Fibroblast of lung (primary cell): ENCODE measurements at regions not wholly inside any gene's neighbourhood (a gene's known extent, or its start where the extent isn't known, plus 50 kb on each side); places are given as distances from the start of the nearest gene placed in this dataset.

Experiments
- DNase-seq, 2 donors: peaks; one replicate each; pipeline versions ENCODE4 v3.0.0 to v3.0.0-alpha.2; 2010; ENCODE audit warnings: low read depth in 2 of 2
- H2AFZ ChIP-seq: 2 replicates; pipeline ENCODE4 v1.5.1; 2012; ENCODE audit warnings: low read length, control low read depth, inconsistent platforms
- H3K27ac ChIP-seq: 2 replicates; pipeline ENCODE4 v1.5.1; 2011; ENCODE audit warnings: low read length, control low read depth; ENCODE audit not compliant: insufficient read depth
- H3K27me3 ChIP-seq: 2 replicates; pipeline ENCODE4 v1.5.1; 2011; ENCODE audit warnings: mild to moderate bottlenecking, low read length; ENCODE audit not compliant: control insufficient read depth, insufficient read depth
- H3K36me3 ChIP-seq: 2 replicates; pipeline ENCODE4 v1.5.1; 2011; ENCODE audit warnings: low read length; ENCODE audit not compliant: control insufficient read depth, insufficient read depth
- H3K4me1 ChIP-seq: 2 replicates; pipeline ENCODE4 v1.5.1; 2011; ENCODE audit warnings: low read length; ENCODE audit not compliant: control insufficient read depth, insufficient read depth; ENCODE audit errors: extremely low read depth
- H3K4me2 ChIP-seq: 2 replicates; pipeline ENCODE4 v1.5.1; 2011; ENCODE audit warnings: low read length, control low read depth; ENCODE audit not compliant: insufficient read depth; ENCODE audit errors: extremely low read depth
- H3K4me3 ChIP-seq, 4 experiments: fragments of 200-600 bp in 1 of 4; sonication (generic) in 1 of 4; replicated peaks in 1 of 4; 2 replicates each; pipeline ENCODE4 v1.5.1; 2011 to 2016; ENCODE audit warnings: low read length in 4 of 4, low read depth in 3 of 4, mild to moderate bottlenecking in 3 of 4, control low read depth in 2 of 4, inconsistent platforms in 1 of 4, mixed read lengths in 1 of 4; ENCODE audit not compliant: insufficient read depth in 1 of 4; ENCODE audit errors: control extremely low read depth in 1 of 4
- H3K79me2 ChIP-seq: 2 replicates; pipeline ENCODE4 v1.5.1; 2012; ENCODE audit warnings: mild to moderate bottlenecking, low read length, inconsistent platforms; ENCODE audit not compliant: control insufficient read depth, insufficient read depth
- H3K9ac ChIP-seq: 2 replicates; pipeline ENCODE4 v1.5.1; 2011; ENCODE audit warnings: mild to moderate bottlenecking, low read length, control low read depth; ENCODE audit not compliant: insufficient read depth
- H3K9me3 ChIP-seq: 2 replicates; pipeline ENCODE4 v1.5.1; 2012; ENCODE audit warnings: low read depth, low read length; ENCODE audit not compliant: control insufficient read depth, insufficient read depth
- H4K20me1 ChIP-seq: 2 replicates; pipeline ENCODE4 v1.5.1; 2011; ENCODE audit warnings: low read length; ENCODE audit not compliant: control insufficient read depth, insufficient read depth; ENCODE audit errors: extremely low read depth
- CTCF ChIP-seq, 2 donors: IDR thresholded peaks in 1 of 2; conservative IDR thresholded peaks in 1 of 2; 1 replicate in 1 of 2; 2 replicates in 1 of 2; pipeline ENCODE4 v1.5.1; 2011 to 2012; ENCODE audit warnings: low read length in 2 of 2, control low read depth in 1 of 2, inconsistent platforms in 1 of 2, low read depth in 1 of 2, mild to moderate bottlenecking in 1 of 2
- EZH2 ChIP-seq: IDR thresholded peaks from 2 replicates; pipeline ENCODE4 v1.5.1; 2012; ENCODE audit warnings: low read length, control low read depth, mild to moderate bottlenecking; ENCODE audit errors: missing control alignments

- Histone ChIP-seq H3K79me2 (no peaks in the 10 kb centered on the region), H4K20me1 (no peaks in the 10 kb centered on the region), H3K4me2 (no peak overlapping the region), H3K4me3 (no peak overlapping the region), H3K27ac (no peak overlapping the region), H3K36me3 (no peaks in the 10 kb centered on the region), H3K9ac (no peak overlapping the region), H2AFZ (no peak overlapping the region), H3K4me1 (no peaks in the 10 kb centered on the region), H3K27me3 (no peaks in the 10 kb centered on the region), H3K9me3 (no peaks in the 10 kb centered on the region)
- TF ChIP-seq EZH2 (no peak), CTCF (conservative IDR thresholded peaks at IDR 0.05 in 1 of 2, IDR thresholded peaks at IDR 0.05 in 1 of 2; ENCODE audit: low read depth in 1 of 2, low read length in 2 of 2) (no peak)
- no peak for DNase-seq
Measured at GRCh38 chr12:33251548-33251947, 188.1 kb downstream of the SYT10 start.

GRCh38 chr12:33248364-33248763, 191.3 kb downstream of the SYT10 start:
- no peak overlapping the region for H3K4me3 ChIP-seq
- no peak for DNase-seq
- TF ChIP-seq CTCF (conservative IDR thresholded peaks at IDR 0.05 in 1 of 2, IDR thresholded peaks at IDR 0.05 in 1 of 2; ENCODE audit: low read depth in 1 of 2, low read length in 2 of 2) (no peak), EZH2 (no peak)

DNA sequence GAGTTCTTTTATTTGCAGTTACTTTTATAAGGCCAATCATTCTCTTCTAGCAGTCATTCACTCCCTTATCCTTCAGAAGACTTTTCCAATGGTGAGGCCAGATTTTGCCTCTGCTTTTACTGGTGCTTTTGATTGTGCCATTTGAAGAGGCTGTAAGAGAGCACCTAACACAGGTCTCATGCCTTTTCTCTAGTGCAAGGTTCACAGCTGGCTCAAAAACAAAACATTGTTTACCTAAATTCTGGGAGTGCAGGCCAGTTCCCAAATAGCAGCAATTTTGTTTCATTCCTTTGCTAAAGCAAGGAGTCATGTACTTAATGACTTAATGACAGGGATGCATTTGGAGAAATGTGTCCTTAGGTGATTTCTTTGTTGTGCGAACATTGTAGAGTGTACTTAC, 192.0 kb downstream of the SYT10 start:
- Histone ChIP-seq H3K9me3 (no peaks in the 10 kb centered on the region), H4K20me1 (no peaks in the 10 kb centered on the region), H3K27ac (no peak overlapping the region), H3K4me2 (no peak overlapping the region), H3K4me1 (no peaks in the 10 kb centered on the region), H2AFZ (no peak overlapping the region), H3K79me2 (no peaks in the 10 kb centered on the region), H3K36me3 (no peaks in the 10 kb centered on the region), H3K9ac (no peak overlapping the region), H3K4me3 (no peak overlapping the region), H3K27me3 (no peaks in the 10 kb centered on the region)
- TF ChIP-seq CTCF (conservative IDR thresholded peaks at IDR 0.05 in 1 of 2, IDR thresholded peaks at IDR 0.05 in 1 of 2; ENCODE audit: low read depth in 1 of 2, low read length in 2 of 2) = no peak
- no peak for TF ChIP-seq EZH2
- DNase-seq = no peak

More at GRCh38 chr12:33248364-33248763, 191.3 kb downstream of the SYT10 start:
- Histone ChIP-seq H3K9me3 (no peaks in the 10 kb centered on the region), H3K36me3 (no peaks in the 10 kb centered on the region), H3K79me2 (no peaks in the 10 kb centered on the region), H3K4me1 (no peaks in the 10 kb centered on the region), H4K20me1 (no peaks in the 10 kb centered on the region), H3K27ac (no peak overlapping the region), H3K9ac (no peak overlapping the region), H2AFZ (no peak overlapping the region), H3K27me3 (no peaks in the 10 kb centered on the region), H3K4me2 (no peak overlapping the region)
